Ramos (cell line): ENCODE measurements at regions not wholly inside any gene's neighbourhood (a gene's known extent, or its start where the extent isn't known, plus 50 kb on each side); places are given as distances from the start of the nearest gene placed in this dataset.
"Not testable (repeated sequence)": the region's sequence is repeated elsewhere in the genome, so short reads cannot be mapped to it uniquely, and the experiment has no call there.

Experiments used
- in situ Hi-C: fragments of 300-500 bp; cut with MboI; formaldehyde crosslinking; loops from one replicate; pipeline ENCODE4 v1.14.3; 2022; ENCODE audit warnings: low sequenced_read_pairs; ENCODE audit not compliant: unreplicated experiment

GRCh38 chr6:12348530-12349511 is 58.7 kb downstream of the EDN1 start:
- in situ Hi-C loops, result no loop called here

- in situ Hi-C loops, result no loop called here
Measured at GRCh38 chr6:12350644-12351170, 60.5 kb downstream of the EDN1 start.

DNA sequence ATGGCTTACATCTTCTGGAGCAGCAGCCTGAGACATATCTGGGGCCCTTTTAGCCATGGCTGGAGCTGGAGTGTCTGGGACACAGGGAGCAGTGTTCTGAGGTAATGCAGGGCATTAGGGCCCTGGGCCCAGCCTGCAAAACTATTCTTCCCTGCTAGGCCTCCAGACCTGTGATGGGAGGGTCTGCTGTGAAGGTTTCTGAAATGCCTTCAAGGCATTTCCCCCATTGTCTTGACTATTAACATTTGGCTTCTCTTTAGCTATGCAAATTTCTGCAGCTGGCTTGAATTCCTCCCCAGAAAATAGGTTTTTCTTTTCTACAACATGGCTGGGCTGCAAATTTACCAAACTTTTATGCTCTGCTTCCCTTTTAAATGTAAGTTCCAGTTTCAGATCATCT is 61.5 kb downstream of the EDN1 start:
- in situ Hi-C loops, result no loop called here

DNA sequence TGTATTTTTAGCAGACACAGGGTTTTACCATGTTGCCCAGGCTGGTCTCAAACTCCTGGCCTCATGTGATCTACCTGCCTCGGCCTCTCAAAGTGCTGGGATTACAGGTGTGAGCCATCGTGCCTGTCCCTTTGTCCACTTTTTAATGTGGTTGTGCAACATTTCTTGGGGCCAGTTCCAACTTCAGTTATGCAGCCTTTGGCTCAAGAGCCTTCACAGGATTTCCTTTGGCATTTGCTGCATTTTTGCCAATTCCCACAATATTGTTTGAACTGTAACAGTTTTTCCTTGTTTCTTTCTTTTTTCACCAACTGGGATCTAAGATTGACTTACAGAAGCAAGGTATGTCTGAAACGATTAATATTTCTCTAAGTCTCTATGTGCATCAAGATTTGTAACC is 63.6 kb downstream of the EDN1 start:
- in situ Hi-C loops, result no loop called here

DNA sequence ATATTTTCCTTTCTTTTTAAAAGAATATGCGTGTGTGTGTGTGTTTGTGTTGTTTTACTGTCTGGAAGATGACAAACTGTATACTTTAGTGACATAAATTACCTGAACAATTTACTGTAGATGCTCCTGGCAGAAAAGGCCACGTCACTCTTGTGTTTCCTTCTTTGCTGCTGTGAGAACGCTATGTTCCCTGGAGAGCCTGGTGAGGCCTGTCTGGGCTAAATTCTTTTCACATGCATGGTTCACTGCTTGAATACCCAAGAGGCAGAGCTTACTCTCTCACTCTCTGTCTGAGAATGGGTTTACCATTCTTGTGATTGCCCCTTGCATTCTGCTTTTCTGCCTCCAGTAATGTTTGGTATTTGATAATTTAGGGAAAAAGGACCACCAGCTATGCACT is 64.3 kb downstream of the EDN1 start:
- in situ Hi-C loops, result no loop called here

- in situ Hi-C loops, result no loop called here
Measured at GRCh38 chr6:12355354-12355753, 65.2 kb downstream of the EDN1 start.

DNA sequence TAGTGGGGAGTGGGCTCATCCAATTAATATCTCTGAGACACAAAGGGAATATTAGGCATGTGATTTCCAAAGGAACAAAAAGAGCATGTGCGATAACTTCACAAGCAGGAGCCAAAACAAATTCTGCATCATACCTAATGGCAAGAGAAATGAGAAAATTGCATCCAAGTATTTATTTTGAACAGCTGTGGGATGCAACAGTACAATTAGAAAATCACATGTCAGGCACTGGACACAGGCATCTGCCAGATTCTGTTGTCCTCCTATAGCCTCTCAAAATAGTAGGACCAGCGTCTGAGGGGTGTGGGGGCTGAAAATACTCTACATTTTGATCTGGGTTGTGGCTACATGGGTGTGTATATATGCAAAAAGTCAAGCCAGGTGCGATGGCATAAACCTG is 66.3 kb downstream of the EDN1 start:
- in situ Hi-C loops, result no loop called here

DNA sequence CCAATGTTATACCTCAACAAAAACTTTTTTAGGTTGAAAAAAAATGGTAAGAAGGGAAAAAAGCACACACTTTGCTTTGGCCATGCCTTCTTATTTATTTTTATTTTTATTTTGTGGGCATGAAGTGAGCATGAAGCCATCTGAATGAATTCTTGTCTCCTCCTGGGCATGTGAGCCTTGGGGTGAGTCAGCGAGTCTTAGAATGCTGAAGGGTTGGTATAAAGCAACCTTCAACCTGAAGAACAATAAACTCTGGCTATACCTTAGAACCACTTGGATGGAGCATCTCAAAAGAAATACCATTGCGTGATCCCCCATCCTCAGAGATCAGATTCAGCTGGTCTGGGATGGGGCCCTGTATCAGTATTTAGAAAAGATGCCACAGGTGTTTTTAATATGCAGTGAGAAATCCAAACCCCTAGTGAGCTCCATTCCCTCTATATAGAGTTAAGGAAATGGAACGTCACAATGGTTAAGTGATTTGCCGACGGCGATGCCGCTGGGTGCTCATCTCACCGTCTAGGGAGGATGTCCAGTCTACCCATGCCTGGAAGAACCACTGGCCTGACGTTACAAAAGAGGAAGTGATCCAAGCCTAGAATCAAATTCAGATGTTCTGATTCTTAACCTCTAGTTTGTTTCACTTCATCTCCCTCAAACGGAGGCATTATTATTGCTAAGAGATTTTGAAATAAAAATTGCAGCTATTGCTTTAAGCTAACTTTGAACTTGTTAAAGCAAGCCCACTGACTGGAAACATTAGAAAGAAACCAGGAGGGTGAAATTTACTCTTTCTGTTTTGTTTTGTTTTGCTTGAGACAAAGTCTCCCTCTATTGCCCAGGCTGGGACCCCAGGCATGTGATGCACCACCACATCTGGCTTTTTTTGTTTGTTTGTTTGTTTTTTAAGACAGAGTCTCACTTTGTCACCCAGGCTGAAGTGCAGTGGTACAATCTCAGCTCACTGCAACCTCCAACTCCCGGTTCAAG is 67.1 kb downstream of the EDN1 start:
- in situ Hi-C loops, result no loop called here

DNA sequence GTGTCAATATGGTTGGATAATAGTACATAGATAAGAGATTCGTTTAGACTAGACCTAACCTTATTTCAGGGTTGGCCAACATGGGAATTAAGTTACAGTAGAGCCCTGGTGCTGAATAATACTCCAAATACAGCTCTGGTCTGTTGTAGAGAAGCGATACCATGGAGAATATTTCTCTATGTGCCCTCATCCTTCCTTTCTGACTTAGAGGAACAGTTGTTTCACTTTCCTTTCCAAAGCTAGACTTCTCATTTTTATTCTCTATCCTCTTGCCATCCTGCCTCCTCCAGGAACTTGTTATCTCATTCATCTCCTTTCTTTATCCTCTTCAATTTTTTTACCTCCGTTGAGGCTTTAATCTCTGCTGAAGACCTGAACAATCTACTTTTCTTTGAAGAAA is 68.9 kb downstream of the EDN1 start:
- in situ Hi-C loops, result no loop called here

DNA sequence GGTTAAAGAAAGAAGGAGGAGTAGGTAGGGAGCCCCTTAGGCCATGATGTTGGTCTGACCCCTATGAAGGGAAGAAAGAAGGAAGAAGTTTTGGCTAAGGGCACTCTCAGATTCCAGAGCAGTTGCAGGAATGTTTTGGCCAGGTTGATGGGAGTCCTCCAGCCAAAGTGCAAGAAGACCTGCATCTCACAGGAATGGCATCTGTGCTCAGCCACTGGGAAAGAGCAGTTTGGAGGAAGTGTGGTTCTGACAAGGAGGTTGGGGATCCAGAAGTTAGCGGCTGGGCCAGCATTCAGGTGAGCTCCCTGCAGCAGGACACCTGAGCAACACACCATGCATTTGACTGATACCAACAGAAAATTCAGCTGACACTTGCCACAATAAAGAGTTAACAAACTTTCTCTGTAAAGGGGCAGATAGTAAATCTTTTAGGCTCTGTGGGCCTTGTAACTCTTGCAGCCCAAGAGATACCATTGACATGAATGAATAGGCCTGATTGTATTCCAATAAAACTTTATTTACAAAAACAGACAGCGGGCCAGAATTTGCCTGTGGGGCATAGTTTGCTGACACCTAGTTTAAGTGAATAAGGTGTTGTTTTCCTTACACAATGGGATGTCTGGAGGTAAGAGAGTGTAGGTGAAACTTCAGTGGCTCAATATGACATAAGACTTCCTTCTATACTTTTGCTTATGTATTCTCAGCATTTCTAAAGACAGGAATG is 71.0 kb downstream of the EDN1 start:
- in situ Hi-C loops, result no loop called here

DNA sequence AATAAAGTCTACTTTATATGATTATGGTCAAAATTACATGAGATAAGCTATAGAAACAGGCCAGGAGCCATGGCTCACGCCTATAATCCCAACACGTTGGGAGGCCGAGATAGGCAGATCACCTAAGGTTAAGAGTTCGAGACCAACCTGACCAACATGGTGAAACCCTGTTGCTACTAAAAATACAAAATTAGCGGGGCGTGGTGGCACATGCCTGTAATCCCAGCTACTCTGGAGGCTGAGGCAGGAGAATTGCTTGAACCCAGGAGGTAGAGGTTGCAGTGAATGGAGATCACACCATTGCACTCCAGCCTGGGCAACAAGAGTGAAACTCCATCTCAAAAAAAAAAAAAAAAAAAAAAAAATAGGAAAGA is 73.1 kb downstream of the EDN1 start:
- in situ Hi-C loops, result not testable (repeated sequence)

- in situ Hi-C loops, result no loop called here
Measured at GRCh38 chr6:12363651-12364381, 73.7 kb downstream of the EDN1 start.

DNA sequence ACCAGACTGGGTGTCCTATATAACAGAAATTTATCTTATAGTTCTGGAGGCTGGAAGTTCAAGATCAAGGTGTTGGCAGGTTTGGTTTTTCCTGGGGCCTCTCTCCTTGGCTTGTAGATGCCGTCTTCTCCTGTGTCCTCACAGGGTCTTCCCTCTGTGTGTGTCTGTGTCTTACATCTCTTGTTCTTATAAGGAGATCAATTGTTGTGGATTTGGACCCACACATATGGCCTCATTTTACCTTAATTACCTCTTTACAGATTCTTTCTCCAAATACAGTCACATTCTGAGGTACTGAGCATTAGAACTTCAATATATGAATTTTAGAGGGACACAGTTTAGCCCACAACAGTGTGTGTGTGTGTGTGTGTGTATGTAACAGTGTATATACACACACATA is 74.5 kb downstream of the EDN1 start:
- in situ Hi-C loops, result no loop called here

DNA sequence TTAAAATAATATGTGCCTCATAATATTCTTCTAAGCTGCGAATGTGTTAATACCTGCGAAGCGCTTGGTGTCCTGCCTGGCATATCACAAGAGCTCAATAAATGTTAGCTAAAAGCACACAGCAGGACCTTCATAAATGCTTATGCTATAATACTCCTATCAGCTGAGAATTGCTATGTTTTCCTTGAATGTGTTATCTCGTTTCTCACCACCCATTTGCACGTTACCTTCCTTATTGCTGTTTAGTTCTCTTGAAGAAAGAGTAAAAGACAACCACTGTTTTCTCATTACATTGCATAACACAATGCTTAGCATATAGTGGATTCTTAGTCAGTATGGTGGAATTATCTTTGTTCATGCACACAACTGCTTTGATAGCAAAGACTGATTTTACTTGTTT is 76.6 kb downstream of the EDN1 start:
- in situ Hi-C loops, result no loop called here

DNA sequence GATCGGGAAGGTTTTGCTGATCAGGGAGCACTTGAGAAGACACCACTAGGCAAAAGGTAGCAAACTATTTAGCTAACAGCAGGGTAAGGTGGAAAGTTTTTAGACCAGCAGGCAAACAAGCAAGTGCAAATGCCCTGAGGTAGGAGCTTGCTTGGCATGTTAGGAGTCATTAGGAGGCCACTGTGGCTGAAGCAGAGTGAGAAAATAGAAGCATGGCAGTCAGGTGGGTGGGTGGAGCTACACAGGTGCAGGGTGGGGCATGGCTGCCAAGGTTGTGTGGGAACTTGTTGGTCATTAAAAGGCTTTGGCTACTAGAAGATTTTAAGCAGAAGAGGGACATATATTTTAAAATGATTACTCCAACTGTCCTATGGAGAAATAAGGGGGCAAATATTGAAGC is 77.3 kb downstream of the EDN1 start:
- in situ Hi-C loops, result no loop called here

GRCh38 chr6:12369355-12369754 is 79.2 kb downstream of the EDN1 start:
- in situ Hi-C loops, result no loop called here

GRCh38 chr6:12369781-12370262 is 79.7 kb downstream of the EDN1 start:
- in situ Hi-C loops, result no loop called here

DNA sequence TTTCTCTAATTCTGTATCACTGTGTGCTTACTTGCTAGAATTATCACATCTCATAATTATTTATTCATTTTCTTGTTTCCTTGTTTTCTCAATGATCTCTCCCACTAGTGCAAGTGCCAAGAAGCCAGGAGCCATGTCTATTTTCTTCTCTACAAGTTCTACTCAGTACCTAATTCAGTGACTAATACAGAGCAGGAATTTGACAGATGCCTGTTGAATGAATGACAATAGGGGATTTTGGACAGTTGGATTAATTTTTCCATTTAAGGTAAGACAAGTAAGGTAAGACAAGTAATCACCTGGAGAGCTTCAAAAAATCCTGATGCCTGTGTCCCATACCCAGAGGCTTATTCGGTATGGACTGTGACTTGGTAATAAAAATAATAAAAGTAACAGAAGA is 81.0 kb downstream of the EDN1 start:
- in situ Hi-C loops, result no loop called here

DNA sequence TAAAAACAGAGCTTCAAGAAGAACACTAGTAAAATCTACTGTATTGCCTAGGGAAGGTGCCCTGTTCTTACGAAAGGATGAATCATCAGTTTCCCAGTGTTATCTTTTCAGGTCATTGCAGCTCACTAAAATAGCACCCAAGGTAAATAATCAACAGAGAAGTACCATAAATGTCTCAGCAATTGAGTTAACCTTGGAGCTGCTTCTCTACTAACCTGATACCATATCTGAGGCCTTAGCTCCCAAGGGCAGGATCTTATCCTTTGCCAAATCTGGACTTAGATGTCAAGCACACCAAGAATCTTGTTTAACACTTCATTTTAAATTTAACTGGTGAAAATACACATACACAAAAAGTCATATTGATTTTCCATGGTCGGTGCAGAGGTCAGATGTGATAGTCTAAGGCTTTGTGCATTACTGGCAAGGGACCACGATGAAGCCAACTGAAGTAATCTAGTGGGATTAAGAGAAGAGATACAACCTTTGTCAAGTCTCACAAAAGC is 81.5 kb downstream of the EDN1 start:
- in situ Hi-C loops, result no loop called here
